ENCODE measurements at regions not wholly inside any gene's neighbourhood (a gene's known extent, or its start where the extent isn't known, plus 50 kb on each side); places are given as distances from the start of the nearest gene placed in this dataset.
"Not testable (repeated sequence)": the region's sequence is repeated elsewhere in the genome, so short reads cannot be mapped to it uniquely, and the experiment has no call there.

- Mint-ChIP-seq H3K27ac (ENCODE audit: unreplicated experiment) (no peak overlapping the region), H3K4me3 (ENCODE audit: low read depth, unreplicated experiment) (no peak overlapping the region), H3K9me3 (ENCODE audit: low read depth, unreplicated experiment) (peaks cover 18% of the 10 kb centered on the region), H3K4me1 (ENCODE audit: low read depth, unreplicated experiment) (peaks cover 30% of the 10 kb centered on the region), H3K27me3 (ENCODE audit: unreplicated experiment) (no peaks in the 10 kb centered on the region), H3K36me3 (ENCODE audit: insufficient read depth, unreplicated experiment) (peaks cover 7% of the 10 kb centered on the region)
- BruUV-seq (replicated peaks): no TSS peak
- intact Hi-C loops (cut with micrococcal nuclease; ENCODE audit: unreplicated experiment): loop anchor here (5.0 kb wide), 1 partner anchor 277 kb away; no protein-coding TSS in a partner anchor
- CTCF ChIA-PET: no interaction called here
- TF ChIP-seq, protein P1, sequence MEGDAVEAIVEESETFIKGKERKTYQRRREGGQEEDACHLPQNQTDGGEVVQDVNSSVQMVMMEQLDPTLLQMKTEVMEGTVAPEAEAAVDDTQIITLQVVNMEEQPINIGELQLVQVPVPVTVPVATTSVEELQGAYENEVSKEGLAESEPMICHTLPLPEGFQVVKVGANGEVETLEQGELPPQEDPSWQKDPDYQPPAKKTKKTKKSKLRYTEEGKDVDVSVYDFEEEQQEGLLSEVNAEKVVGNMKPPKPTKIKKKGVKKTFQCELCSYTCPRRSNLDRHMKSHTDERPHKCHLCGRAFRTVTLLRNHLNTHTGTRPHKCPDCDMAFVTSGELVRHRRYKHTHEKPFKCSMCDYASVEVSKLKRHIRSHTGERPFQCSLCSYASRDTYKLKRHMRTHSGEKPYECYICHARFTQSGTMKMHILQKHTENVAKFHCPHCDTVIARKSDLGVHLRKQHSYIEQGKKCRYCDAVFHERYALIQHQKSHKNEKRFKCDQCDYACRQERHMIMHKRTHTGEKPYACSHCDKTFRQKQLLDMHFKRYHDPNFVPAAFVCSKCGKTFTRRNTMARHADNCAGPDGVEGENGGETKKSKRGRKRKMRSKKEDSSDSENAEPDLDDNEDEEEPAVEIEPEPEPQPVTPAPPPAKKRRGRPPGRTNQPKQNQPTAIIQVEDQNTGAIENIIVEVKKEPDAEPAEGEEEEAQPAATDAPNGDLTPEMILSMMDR (IDR thresholded peaks at IDR 0.05; ENCODE audit: unreplicated experiment): no peak
- DNase-seq: no peak
Measured at GRCh38 chr5:68049053-68049713, 166.4 kb upstream of the PIK3R1 start.

GRCh38 chr5:68048516-68048915 lies 167.0 kb upstream of the PIK3R1 start:
- Mint-ChIP-seq H3K27me3 (ENCODE audit: unreplicated experiment) (no peaks in the 10 kb centered on the region), H3K4me3 (ENCODE audit: low read depth, unreplicated experiment) (no peak overlapping the region), H3K9me3 (ENCODE audit: low read depth, unreplicated experiment) (peaks cover 18% of the 10 kb centered on the region), H3K36me3 (ENCODE audit: insufficient read depth, unreplicated experiment) (peaks cover 7% of the 10 kb centered on the region), H3K27ac (ENCODE audit: unreplicated experiment) (no peak overlapping the region), H3K4me1 (ENCODE audit: low read depth, unreplicated experiment) (peaks cover 29% of the 10 kb centered on the region)
- DNase-seq: no peak
- CTCF ChIA-PET: no interaction called here
- TF ChIP-seq, protein P1 (IDR thresholded peaks at IDR 0.05; ENCODE audit: unreplicated experiment): no peak
- intact Hi-C loops (cut with micrococcal nuclease; ENCODE audit: unreplicated experiment): loop anchor here (5.0 kb wide), 1 partner anchor 276 kb away; no protein-coding TSS in a partner anchor
- BruUV-seq (replicated peaks): no TSS peak

DNA sequence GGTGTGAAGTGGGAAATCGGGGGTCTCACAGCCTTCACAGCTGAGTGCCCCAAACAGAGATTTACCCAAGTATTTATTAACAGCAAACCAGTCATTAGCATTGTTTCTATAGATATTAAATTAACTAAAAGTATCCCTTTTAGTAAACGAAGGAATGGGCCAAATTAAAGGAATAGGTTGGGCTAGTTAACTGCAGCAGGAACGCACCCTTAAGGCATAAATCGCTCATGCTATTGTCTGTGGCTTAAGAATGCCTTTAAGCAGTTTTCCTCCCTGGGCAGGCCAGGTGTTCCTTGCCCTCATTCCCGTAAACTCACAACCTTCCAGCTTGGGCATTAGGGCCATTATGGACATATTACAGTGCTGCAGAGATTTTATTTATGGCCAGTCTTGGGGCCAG lies 167.5 kb upstream of the PIK3R1 start:
- H3K4me3 Mint-ChIP-seq (ENCODE audit: low read depth, unreplicated experiment); DNase-seq; CTCF ChIA-PET; H3K27me3 Mint-ChIP-seq (ENCODE audit: unreplicated experiment); H3K36me3 Mint-ChIP-seq (ENCODE audit: insufficient read depth, unreplicated experiment); H3K27ac Mint-ChIP-seq (ENCODE audit: unreplicated experiment); BruUV-seq (replicated peaks): not testable (repeated sequence)
- H3K9me3 Mint-ChIP-seq (ENCODE audit: low read depth, unreplicated experiment): peaks cover 18% of the 10 kb centered on the region
- peaks cover 24% of the 10 kb centered on the region for H3K4me1 Mint-ChIP-seq (ENCODE audit: low read depth, unreplicated experiment)
- intact Hi-C loops (cut with micrococcal nuclease; ENCODE audit: unreplicated experiment): loop anchor here (5.0 kb wide), 1 partner anchor 276 kb away; no protein-coding TSS in a partner anchor

- BruUV-seq (replicated peaks): no TSS peak
- peaks cover 16% of the 10 kb centered on the region for H3K9me3 Mint-ChIP-seq (ENCODE audit: low read depth, unreplicated experiment)
- H3K4me1 Mint-ChIP-seq (ENCODE audit: low read depth, unreplicated experiment): peaks cover 21% of the 10 kb centered on the region
- TF ChIP-seq, protein P1 (IDR thresholded peaks at IDR 0.05; ENCODE audit: unreplicated experiment): no peak
- H3K27me3 Mint-ChIP-seq (ENCODE audit: unreplicated experiment): no peaks in the 10 kb centered on the region
- H3K36me3 Mint-ChIP-seq (ENCODE audit: insufficient read depth, unreplicated experiment): peaks cover 7% of the 10 kb centered on the region
- H3K4me3 Mint-ChIP-seq (ENCODE audit: low read depth, unreplicated experiment): no peak overlapping the region
- intact Hi-C loops (cut with micrococcal nuclease; ENCODE audit: unreplicated experiment): loop anchor here (5.0 kb wide), 1 partner anchor 275 kb away; no protein-coding TSS in a partner anchor
- CTCF ChIA-PET: no interaction called here
- peak overlapping the region; percentile 87 for H3K27ac Mint-ChIP-seq (ENCODE audit: unreplicated experiment)
- no peak for DNase-seq
Measured at GRCh38 chr5:68047035-68047434, 168.5 kb upstream of the PIK3R1 start.

DNA sequence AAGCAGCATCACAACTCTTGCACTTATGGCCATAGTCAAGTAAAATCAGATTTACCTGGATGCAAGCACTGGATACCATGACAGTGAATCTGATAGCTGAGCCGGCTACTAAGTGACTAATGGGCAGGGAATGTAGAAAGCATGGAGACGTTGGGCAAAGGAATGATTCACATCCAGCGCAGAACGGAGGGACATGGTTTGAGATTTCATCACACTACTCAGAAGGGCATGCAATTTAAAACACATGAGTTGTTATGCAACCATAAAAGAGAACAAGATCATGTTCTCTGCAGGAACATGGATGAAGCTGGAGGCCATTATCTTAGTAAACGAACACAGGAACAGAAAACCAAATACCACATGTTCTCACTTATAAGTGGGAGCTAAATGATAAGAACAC lies 169.1 kb upstream of the PIK3R1 start:
- DNase-seq: peak; percentile 57
- CTCF ChIA-PET: interaction anchor here (0.7 kb wide), 2 partner anchors 41 to 94 kb away, joined by 3 to 7 read pairs; no protein-coding TSS in a partner anchor
- H3K4me1 Mint-ChIP-seq (ENCODE audit: low read depth, unreplicated experiment): peaks cover 21% of the 10 kb centered on the region
- no TSS peak for BruUV-seq (replicated peaks)
- H3K36me3 Mint-ChIP-seq (ENCODE audit: insufficient read depth, unreplicated experiment): peaks cover 7% of the 10 kb centered on the region
- H3K27me3 Mint-ChIP-seq (ENCODE audit: unreplicated experiment): no peaks in the 10 kb centered on the region
- peak overlapping the region; percentile 87 for H3K27ac Mint-ChIP-seq (ENCODE audit: unreplicated experiment)
- peaks cover 11% of the 10 kb centered on the region for H3K9me3 Mint-ChIP-seq (ENCODE audit: low read depth, unreplicated experiment)
- TF ChIP-seq, protein P1 (IDR thresholded peaks at IDR 0.05; ENCODE audit: unreplicated experiment): no peak
- intact Hi-C loops (cut with micrococcal nuclease; ENCODE audit: unreplicated experiment): loop anchor here (5.0 kb wide), 1 partner anchor 274 kb away; no protein-coding TSS in a partner anchor
- no peak overlapping the region for H3K4me3 Mint-ChIP-seq (ENCODE audit: low read depth, unreplicated experiment)
